ENCODE measurements at regions not wholly inside any gene's neighbourhood (a gene's known extent, or its start where the extent isn't known, plus 50 kb on each side); places are given as distances from the start of the nearest gene placed in this dataset.

DNA sequence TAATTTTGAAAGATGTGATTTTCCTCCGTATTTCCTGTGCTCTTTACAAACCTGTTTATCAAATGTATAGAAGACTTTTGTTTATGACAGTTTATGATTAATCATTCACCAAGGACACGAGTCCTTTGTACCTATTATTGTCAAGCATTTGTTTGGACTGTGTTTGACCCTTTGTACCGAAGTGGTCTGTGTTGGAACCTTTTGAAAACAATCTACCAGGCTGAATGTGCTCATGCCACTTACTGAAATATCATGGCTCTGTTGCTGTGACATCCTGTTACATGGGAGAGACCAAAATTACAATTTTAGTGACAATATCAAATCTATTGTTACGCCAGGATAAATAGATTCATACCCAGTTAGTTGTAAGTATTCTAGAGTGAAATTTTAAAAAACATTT is 193.6 kb downstream of the IRS2 start:
- DNase-seq: no peak

DNA sequence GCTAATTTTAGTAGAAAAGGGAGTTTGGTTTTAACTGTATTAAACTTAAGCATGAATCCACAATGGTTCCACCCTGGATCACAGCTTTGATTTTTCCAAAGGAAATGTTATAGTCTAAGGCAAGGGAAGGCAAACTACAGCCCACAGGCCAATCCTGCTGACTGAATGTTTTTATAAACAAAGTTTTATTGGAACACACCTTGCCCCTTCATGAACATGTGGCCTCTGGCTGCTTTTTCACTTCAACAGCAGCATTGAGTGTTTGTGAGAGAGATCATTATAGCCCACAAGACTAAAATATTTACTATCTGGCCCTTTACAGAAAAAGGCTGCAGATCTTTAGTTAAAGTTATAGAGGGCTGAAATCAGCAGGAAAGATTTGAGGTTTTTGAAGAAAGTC is 198.7 kb downstream of the IRS2 start:
- DNase-seq: no peak

DNA sequence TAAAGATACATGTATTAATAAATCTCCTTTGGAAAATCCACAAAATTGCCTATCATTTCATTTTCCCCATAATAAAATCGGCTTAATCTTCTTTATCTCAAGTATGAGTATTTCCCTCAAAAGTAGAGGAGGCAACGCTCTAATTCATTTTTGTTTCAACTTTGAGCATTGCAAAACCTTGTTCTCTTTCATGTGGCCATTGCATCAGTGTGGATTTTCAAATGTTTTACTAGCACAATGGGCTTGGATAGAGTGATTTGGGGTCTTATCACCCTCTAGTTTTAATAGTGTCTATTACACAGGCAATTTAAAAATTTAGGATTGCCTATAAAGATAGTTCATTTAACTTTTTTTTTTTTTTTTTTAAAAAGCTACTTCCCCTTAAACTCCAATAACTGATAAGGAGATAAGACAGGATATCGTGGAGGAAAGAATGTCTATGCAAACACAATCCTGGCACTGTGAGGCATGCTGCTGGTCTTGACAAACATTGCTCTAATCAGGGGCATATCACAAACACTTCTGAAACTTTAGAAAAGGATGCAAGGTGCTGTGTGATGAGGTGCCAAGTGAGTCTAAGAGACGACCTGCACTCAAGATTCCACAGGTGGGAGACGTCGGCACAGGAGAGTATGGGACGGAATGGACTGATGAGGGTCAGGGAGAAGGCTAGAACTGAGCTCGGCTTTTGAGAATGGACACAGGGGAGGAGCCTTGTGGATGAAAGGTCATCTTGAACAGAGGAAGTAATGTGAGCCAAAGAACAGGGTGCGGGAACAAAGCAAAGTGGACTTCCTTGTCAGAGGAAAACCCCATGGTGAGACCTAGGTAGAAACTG is 199.7 kb downstream of the IRS2 start:
- DNase-seq: no peak

DNA sequence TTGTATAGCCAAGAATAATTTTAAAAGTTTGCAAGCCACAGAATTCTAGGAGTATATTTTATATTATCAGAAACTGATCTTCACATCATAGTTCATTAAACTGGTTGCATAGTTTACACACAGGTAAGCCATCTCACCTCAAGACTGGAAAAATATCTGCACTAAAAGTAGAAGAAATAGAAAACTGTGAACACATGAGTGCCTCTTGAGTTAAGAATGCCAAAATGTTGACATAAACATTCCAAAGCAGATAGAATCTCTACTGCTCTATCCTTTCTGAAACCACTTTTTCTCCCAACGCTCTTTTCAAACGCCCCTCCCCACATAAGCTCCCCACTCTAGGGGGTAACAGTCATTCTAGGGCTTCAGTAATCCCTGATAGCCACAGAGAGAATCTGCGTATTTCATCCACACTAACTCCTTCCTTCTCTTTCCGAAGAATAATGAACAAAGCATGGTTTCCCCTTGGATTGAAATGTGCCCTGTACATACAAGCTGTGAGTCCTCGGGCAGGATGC is 201.5 kb downstream of the IRS2 start:
- no peak for DNase-seq

DNA sequence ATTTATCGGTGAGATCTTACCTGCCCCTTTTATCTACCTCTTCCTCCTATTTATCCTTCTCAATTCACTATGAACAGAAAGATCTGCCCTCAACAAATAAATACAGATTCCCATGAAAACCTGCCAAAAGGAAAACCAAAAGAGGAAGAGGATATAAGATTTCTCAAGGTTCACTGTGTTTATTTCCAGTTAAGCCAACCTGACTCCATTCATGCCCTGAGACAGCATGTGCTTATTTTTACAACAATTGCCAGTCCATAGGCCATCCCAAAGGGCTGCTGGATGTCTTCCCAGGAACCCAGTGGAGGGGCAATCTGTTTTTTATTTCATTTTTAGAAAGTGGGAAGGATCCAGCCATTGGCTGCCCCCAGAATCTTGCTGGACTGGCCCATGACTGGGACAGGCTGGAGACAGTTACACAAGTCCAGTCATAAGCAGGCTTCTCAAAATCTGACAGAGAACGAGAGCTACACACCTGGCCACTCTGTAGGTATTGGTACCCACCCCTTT is 209.1 kb downstream of the IRS2 start:
- no peak for DNase-seq

DNA sequence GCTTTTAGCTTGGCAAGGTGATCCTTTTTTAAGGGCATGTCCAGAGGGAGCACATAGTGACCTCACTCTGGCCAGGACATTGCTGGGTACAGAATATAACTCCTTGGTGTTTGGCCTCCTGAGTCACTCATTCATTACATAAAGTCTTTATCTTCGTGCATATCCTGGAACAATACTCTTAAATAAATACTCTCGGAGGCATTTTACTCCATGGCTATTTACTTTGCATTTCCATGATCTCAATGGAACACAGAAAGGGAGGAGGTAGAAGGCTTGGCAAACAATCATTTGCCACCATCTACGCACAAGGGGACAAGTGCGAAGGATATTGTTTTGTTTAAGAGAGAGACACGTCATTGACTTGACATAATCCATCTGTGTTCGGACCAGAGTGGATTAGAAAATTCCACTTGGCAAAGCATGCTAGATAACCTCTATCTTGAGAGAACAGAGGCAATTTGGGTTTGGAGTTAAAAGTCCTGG is 210.0 kb downstream of the IRS2 start:
- DNase-seq: no peak

DNA sequence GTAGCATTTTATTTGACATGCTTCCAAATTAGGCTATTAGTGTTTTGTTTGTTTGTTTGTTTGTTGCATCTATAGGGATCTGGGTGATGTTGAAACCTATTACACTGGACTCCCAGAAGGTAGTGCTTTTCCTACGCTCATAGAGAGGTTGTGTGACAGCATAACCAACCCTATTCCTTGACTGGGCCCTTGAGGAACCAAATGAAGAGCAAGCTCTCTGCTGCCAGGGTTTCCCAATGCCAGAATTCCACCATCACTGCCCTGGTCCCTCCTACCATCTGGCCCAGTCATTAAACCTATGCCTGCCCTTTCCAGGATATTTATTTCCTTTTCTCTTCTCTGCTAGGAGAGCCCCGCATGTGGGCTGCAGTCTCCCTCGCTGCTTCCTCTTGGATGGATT is 210.6 kb downstream of the IRS2 start:
- no peak for DNase-seq

DNA sequence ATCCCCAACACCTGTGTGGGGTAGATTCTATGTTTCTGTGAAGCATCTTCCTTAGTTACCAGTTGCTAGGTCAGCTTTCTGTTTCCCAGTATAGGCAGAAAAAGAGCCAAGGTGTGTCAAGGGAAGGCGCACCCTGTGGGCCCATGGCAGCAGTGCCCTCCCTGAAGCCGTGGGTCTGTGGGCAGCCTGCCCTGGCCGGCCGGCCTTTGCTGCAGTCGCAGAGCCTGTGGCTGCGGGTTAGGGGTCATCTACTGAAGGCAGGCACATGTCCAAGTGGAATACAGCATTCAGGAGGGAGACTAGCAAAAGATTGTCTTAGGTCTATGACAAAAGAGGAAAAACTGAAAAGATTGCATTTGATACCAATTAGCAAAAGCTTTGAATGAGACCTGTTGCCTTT is 214.0 kb downstream of the IRS2 start:
- no peak for DNase-seq

DNA sequence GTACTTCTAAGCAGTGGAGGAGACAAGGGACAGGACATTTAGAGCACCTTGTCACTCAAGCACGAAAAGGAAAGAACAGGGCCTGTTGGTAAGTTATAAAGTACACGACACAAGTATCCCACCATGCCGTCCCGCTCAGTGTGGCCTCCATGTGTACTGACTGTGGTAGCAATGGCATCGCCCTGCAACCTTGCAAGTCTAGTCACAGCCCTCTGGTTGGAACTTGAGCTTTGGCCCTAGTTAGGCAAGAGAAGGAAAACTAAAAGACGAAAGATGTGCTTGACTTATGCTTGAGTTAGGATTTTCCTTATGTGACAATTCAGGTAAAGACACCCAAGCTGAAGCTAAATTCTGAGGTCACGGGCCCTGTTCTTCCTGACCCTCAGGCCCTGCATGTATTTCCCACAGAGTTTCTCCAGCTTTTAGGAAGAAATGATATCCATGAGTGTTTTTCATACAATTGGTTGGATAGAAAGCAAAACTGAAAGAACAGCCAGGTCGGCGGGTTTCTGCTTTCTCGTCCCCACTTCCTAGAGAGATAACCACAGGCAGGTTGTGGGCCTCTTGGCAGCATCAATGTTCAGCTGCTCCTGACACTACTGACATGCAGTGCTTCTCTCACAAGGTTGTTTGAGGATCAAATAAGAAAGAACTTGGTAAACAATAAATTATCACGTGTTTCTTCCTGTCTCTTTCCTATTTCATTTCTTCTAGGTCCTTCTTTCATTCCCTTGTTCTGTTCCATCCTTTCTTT is 216.2 kb downstream of the IRS2 start:
- DNase-seq: no peak

DNA sequence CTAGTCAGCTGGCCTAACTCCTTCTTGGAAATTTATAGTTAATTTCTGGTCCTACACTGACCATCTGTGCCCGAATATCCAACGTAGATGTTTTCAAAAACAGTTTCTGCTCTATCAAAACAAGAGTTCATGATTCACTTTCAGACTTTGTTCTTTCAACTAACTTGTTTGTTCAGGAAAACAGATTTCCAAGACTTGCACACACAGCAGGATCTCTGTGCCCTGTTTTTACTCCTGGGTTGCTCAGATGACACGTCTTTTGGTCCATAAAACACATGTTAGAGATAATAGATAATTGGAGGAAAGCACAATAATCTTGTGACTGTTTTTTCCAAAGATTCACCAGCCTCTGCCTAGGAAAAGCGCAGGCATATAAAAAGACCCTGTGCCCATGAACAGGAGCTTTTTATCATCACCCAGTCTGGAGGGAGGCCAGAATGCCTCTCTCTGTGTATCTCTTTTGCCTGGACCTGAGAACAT is 218.0 kb downstream of the IRS2 start:
- DNase-seq: no peak

DNA sequence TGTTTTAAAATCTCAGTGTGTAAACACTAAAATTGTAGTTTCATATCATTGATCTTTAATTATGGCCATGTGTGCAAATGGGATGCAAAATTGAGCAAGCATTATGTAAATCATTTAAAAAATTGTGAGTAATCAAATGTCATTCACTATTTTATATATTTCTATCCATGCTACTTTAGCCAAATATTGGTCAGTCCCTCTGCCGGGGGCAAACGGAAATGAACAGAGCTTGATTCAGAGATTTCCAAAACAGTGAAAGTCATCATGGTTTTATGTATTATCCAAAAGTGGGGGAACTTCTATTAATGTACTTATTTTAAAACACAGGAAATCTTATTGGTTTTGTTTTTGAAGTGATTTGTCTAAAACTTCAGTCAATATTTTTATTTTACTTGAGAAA is 219.1 kb downstream of the IRS2 start:
- no peak for DNase-seq

DNA sequence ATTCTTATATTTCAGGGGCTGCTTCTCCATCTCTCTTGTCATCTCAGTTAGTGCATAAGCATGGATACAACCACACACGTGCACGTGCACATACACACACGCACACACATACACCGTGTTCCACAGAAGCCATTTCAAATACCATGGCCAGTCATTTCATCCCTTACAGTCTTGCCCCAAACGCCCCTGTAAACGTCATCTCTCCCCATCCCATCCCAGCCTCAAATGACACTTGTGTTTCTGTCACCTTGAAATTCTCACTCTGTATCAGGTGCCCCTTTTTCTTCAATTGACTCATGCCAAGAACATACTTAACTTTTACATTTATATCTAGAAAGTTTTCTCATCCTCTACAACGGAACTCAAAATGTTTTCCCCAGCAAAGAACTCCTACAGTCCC is 220.5 kb downstream of the IRS2 start:
- no peak for DNase-seq

DNA sequence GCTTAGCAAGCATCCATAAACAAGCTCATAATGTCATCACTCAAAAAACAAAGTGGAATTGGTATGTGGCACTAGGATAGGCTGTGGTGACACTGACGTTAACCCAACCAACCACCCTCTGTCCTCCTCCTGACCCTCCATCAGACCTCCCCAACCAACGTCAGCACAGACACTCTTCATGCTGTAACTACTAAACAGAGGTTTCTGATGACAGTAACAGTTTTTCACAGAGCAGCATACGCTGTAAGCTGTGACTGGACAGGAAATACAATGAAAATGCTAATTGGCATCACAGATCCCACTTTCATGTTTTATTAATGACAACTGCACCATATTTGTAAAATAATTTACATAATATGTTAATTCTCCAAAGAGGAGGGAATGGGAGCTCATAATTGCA is 238.0 kb downstream of the IRS2 start:
- DNase-seq: no peak

DNA sequence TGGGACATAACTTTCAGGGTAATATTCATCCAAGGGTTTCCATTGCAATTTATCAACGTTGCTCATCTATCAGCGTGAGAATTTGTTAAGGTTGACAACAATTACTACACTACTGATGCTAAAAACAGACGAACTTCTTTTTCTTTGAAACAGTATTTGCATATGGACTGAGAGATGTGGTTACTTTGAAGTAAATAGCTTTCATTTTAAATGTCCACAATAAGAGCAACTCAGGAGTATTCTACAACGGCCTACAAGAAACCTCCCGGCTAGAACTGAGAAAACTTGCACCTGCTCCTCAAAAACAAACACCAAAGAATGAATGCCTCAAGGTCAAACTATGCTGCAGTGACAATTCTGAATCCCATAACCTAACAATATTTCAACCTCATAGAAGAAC is 238.4 kb downstream of the IRS2 start:
- DNase-seq: no peak

DNA sequence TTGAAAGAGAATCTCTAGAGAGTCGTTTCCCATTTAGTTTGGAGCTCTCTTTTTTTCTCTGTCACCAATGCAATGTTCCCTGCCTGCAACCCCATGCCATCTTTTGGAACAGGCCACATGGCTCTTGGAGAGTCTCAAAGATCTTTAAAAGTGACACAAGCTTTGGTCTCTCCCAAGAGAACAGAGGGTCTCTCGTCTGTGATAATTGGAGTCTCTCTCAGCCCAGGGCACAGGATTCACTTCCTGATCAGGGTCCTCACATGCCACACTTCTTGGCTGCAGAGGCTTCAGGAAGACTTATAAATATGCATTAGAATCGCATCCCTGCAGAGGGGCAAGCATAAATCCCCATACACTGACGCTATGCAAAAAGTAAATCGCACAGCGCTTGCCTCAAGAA is 240.5 kb downstream of the IRS2 start:
- no peak for DNase-seq

DNA sequence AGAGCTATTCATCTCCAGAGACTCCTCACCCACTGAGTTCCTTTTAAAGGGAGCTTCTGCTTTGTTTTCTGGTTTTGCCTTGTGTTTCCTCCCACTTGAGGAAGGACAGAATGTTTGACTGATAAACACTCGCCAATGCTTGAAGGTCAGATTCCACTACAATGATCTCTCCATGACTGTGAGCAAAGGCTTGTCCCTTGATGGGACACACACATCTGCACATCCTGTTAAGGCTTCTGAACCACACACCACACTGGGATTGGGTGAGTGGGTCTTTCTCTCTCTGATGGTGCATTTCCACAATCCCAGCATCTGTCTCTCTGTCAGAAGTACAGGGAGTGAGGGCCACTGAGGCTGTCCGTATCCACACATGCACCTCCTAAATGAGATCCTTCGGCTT is 245.3 kb downstream of the IRS2 start:
- no peak for DNase-seq

DNA sequence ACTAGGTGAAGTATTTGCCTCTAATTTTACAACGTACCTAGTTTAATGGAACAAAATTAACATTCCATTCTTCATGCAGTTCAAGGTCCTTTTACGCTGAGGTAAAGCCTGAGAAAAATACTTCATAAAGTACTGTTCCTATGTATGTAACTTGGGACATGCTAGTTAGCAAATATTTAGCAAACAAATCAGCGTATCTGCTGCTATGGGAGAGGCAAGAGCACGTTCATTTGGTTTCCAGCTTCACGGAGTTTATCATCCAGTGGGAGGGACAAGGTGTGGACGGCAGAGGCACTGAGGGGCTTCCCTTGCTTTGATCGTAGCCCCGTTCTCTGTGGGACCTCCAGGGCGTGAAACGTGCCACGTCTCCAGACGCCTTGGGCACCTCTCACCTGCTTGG is 248.8 kb downstream of the IRS2 start:
- DNase-seq: no peak

DNA sequence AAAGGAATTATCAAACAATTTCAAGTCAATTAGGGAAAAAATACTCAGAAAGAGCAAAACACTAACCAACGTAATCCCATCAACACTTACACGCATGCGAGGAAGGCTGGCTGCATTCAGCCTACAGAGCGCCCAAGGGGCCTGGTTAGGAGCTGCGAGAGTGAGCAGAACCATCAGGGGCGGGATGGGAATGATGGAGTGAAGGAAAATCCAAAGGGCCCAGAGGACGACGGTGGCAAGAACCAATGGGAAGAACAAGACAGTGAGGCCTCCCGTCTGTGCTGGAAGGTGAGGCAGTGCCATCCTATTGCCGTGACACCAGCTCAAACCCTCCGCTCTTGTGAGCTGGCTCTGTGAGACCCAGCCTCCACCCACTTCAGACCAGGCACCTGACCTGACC is 253.0 kb downstream of the IRS2 start:
- no peak for DNase-seq

DNA sequence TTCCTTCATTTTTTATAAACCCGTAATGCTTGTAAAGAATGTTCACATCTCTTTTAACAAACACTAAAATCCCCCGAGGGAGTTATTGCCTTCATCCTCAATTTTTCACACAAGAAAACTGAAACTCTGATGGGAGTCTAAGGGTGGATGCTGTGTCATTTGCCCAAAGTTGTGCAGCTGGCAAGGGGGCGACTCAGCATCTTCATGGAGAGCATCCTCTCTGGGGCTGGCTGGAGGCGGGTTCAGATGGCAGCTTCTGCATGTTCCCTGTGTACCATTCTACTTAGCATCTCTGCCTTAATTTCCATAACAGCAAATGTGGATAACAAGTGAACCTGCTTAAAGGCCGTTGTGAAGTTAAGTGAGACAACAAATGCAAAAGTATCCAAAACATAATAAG is 256.4 kb downstream of the IRS2 start:
- DNase-seq: no peak

DNA sequence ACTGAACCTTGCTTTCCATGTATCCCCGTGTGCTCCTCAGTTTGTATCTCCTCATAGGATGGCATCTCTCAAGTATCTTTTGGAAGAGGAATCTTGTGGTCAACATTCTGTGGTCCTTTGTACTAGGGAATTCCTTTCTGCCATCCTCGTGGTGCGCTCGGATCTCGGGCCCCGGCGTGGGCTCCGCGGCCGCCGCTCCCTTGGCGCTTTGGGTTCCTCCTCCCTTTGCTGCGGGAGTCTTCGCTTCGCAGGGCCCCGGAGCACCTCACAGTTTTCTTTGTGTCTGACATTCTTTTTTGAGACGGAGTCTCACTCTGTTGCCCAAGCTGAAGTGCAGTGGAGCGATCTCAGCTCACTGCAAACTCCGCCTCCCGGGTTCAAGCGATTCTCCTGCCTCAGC is 264.7 kb downstream of the IRS2 start:
- DNase-seq: no peak

DNA sequence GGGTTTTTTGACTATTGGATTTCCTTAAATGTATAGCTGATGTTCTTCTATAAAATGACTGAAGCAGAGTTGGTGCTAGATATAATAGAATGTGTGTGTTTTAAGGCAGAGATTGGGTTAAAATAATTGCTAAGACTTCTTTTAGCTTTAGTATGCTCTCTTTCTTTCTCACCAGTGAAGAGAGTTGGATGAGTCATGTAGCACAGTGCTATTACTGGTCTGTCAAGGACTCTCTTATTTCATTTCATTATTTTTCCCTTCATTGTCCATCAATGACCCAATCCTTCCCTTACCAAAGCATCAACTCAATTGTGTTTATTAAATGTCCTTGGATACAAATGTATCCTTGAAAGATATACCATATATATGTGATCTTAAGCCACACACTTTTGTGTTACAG is 268.9 kb downstream of the IRS2 start:
- DNase-seq: no peak

DNA sequence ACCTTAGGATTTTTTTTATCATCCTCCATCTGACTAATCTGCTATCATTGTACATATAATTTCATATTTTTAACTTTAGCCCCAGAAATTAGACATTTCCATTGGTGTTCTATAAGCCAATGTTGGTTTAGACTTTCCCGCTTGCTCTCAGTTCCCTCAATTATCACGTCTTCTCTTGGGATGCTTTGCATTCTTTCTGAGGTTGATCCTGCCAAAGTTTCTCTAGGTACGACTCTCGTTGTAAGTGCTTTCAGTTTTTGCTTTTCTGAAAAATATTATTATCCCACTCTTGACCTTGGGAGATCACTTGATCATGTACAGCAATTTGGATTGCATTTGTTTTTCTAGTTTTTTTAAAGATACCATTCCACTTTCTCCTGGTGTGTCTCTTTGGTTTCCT is 270.2 kb downstream of the IRS2 start:
- DNase-seq: no peak

DNA sequence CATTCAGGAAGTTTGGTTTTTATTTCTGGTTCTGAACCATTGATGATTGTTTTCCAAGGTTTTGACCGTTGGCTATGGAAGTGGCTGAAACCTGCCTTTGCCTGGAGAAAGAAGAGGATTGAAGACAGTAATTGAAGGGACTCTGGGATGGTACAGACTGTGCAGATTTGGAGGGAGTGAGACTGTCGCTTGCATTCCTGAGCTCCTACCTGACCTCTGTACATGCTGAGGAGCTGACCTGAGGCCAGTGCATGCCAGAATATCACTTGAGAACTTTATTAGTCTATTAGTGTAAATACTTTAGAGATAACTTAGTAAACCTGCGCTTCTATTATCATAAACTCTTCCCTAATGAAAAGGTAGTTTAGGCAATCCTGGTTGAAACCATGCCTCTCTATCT is 276.4 kb downstream of the IRS2 start:
- DNase-seq: no peak
